SK-MEL-5 (cell line): ENCODE measurements at regions not wholly inside any gene's neighbourhood (a gene's known extent, or its start where the extent isn't known, plus 50 kb on each side); places are given as distances from the start of the nearest gene placed in this dataset.

ENCODE experiments used
- DNase-seq: peaks from one replicate; pipeline ENCODE4 v3.0.0-alpha.2; 2016; ENCODE audit warnings: low read depth, low spot score
- in situ Hi-C: cut with HindIII; loops from 2 replicates; pipeline ENCODE4 v1.10.0; 2016; ENCODE audit warnings: low sequenced_read_pairs, high pct_unique_total_duplicates, low pct_unique_long_range_greater_than_20kb

GRCh38 chr14:58816416-58817115 lies 178.8 kb downstream of the DACT1 start:
- in situ Hi-C loops = no loop called here
- peak; percentile 59 for DNase-seq

DNA sequence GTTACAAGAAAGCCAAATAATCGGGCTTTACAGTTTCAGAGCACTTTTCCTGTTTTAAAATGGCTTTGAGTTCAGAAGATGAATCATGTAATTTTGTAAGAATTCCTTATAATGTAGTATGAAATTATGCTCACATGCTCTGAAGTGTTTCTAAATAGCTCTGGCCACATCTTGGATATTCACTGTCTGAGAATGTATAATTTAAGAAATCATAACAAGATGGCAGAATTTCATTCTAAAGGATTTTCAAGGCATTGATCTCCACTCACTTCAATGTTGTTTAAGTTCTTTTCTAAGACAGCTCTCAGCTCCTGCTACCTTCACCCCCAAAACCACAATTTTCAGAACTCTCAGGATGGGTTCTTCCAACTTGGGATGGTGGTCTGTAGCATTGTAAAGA lies 180.1 kb downstream of the DACT1 start:
- in situ Hi-C loops = no loop called here

DNA sequence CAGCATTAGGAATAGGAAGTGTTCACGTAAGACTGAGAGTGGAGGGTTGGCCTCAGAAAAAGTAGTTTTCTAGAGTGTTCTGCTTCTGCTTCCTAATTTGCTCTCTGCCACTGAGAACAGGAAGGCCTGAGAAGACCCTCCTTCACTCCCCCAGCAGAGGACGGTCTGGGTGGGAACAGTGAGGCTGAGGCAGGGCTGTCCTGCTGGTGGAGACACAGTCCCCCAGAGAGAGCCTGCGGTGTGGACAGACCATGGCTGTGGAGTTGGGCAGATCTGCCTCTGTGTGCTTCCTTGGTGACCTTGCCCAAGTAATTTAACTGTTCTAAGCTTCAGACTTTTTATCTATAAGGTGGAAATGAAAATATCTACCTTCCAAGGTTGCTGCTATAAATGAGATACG lies 182.3 kb downstream of the DACT1 start:
- in situ Hi-C loops = no loop called here
- no peak for DNase-seq

More for the DNA sequence above, 180.1 kb downstream of the DACT1 start:
- no peak for DNase-seq

DNA sequence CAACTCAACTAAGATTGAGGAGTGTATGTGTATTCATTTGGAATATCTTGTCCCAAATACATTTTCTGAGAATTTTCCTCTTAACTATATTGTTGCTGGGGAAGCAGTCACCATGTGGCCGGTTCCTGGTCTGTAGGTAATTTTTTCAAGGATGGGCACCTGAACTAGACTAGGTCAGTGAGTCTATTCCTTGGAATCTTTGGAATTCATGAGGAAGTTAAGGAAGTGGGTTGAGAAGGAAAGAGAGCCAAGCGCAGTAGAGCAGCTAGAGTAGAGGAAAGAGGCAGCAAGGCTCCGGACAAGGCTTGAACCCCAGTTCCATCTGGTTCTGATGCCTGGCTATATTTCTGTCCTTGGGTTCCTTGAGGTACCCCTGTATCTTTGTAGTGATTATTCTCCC lies 183.7 kb downstream of the DACT1 start:
- in situ Hi-C loops = no loop called here
- DNase-seq = no peak

DNA sequence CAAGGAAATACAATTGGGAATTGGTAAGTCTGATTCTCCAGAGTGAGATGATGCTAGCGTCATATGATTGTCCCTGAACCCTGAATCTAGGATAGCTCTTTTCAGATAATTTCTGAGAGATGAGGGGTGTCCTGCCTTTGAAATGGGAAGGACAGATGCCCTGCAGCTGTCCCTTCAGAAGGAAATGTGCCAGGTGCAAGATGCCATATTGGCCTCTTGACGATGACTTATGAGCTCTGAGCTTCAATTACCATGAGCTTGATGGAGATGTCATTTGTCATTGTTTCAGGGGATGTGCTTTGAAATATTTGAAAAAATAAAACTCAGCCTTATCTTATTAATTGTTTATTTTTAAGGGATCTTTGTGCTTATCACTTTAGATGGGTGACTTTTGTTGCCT lies 185.1 kb downstream of the DACT1 start:
- in situ Hi-C loops = no loop called here

DNA sequence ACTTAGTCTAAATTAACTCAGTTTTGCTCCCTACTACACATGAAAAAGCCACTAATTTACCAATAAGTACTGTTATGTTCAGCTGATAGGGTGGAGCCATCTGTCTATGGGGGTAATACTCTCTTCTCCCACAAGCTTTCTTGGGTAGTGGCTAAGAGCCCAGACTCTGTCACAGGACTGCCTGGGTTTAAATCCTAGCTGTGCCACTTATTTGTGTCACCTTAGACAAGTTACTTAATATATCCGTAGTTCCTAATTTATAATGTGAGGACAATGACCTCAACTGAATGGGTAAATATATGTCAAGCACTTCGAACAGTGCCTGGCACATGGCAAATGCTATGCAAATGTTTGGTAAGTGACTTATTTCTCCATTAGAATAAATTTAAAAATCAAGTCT lies 185.6 kb downstream of the DACT1 start:
- in situ Hi-C loops = no loop called here
- DNase-seq = no peak

More for the DNA sequence above, 185.1 kb downstream of the DACT1 start:
- no peak for DNase-seq

DNA sequence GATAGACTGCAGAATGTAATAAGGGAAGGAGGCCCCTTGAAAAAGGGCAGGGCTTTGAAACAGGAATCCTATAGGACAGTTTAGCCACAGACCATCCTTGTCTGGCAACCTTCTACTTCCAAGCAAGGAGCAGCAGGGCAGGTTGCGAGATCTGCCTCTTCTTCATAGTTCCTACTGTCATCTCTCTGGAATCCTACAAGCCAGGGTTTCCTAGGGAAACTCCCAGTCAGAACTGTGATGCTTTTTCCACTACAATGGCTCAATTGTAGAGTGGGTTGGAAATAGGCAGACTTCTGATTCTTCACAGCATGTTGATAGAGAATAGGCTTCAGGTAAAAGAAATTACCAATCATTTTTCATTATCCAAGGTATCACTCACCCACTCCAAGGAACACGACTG lies 186.3 kb downstream of the DACT1 start:
- no peak for DNase-seq
- in situ Hi-C loops = no loop called here

DNA sequence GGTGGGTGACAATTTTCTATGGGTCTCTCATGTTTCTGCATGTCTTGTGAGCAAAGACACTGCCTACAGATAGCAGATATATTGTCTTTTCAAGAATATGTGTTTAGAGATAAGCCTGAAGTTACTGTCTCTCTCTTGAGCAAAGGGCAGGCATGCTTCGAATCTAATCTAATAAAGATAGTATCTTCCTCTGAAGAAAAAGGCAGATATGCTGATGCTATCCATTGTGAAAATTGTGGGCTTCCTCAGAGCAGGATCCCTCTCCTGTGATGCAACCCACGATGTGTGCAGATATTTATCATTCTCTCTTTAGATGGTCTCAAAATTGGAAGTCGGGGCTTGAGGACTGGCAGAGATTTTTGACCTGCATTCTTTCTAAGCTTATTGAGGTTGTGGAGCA lies 187.0 kb downstream of the DACT1 start:
- in situ Hi-C loops = no loop called here
- DNase-seq = no peak

GRCh38 chr14:58825606-58826005 lies 187.8 kb downstream of the DACT1 start:
- no peak for DNase-seq
- in situ Hi-C loops = no loop called here

DNA sequence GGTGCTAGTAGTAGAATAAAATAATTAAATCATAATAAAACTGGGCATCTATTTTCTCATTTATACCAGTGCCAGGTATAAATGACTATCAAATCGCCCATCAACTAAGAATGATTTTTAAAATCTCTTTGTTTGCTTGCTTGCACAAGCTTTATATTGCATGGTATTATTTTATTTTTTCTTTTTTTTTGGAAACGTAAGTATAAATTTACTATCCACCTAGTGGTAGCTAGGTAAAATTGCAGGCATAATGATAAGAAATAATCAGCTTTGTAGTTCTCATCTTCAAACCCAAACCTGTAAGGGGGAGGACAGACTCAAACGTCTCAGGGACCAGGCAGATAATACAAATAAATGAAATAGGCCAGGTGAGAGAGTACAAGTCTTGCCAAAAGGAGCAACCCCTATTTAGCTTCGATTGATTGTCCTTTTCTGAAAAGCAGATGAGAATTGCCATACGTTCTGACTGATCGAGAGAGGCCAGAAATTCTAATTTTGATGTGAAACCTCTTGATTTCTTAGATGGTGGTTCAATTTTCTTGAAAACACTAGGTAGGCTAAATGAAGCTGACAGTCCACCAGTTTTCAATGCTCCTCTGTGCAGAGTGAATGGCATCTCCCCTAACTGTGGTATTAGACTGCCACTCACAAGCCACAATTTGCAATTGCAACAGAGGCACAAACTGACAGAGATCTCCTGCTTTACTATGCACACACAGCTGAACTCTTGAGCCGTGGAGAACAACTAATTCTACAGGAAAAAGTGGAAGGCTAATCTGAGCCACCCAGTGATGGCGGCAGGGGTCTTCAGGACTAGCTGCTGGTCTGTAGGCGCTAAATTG lies 189.3 kb downstream of the DACT1 start:
- in situ Hi-C loops = no loop called here
- DNase-seq = no peak

DNA sequence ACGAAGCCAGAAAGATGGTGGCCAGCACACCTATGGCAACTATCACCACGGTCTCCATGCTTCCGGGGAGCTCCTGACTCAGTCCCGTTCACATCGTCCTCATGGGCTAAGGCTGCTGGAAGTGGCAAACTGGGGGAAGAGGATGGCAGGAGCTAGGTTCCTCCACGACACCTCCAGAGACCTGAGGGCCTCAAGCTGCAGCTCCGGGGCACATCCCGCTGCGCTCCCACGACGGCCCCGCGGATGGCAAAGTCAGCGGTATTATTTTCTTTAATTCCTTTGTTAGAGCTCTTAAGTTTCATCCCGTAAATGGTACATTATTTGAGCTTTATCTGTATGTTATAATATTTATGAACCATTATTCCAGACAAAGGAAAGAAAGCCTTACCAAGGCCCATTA lies 190.5 kb downstream of the DACT1 start:
- in situ Hi-C loops = no loop called here
- no peak for DNase-seq

DNA sequence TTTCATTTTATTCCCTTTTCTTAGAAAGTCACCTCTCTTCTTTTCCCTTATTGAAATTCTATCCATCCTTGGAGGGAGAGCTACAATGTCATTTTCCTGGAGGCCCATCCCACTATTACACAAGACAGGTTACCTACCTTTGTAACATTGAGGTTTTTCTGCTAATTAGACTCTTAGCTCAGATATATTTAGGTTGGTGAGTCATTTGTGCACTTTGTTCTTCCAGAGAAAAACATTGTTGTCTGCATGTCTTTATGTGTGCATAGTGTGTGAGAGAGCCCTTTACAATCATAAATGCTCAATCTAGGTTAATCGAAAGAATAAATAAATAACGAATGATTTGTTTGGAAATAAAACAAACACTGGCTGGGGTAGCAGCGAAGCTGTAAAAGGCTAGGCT lies 191.8 kb downstream of the DACT1 start:
- in situ Hi-C loops = no loop called here
- DNase-seq = no peak

DNA sequence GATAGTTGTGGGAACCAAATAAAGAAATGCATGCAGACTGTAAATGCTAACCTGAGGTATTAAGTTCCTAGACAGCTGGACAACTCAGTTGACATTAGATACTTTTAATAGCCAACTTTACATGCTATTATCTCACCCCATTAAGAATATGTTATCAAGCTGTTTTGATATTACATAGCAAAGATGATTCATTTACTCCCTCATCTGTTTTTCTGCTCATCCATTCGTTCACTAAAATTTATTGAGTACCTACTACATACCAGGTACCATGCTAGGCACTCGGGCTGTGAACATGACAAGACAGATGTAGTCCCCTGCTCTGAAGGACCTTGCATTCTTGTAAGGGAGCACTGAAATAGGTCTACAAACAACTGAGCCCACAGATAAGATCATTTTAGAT lies 192.4 kb downstream of the DACT1 start:
- no peak for DNase-seq
- in situ Hi-C loops = no loop called here

DNA sequence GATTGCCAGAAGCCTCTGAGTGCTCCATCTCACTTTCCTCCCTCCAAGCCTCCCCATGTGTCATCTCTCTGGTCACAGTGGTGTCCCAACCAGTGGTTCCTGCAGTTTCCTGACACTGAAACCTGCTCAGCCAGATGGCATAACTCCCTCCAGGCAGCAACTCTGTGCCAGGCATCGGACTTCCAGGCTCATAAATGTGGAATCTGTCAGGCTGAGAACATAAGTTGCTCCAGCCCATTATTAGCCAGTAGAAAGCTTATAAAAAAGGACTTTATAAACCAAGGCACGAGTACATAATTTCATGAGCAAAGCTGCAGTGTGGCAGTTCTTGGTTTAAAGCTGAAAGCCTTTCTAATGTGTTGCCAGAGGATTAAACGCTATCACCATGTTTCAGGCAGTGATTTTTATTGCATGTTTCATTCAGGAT lies 194.3 kb downstream of the DACT1 start:
- DNase-seq = no peak
- in situ Hi-C loops = no loop called here

- DNase-seq = no peak
- in situ Hi-C loops = no loop called here
These were observed 196.0 kb downstream of the DACT1 start for GRCh38 chr14:58833634-58834378.

GRCh38 chr14:58836303-58836974 lies 198.7 kb downstream of the DACT1 start:
- no peak for DNase-seq
- in situ Hi-C loops = no loop called here

DNA sequence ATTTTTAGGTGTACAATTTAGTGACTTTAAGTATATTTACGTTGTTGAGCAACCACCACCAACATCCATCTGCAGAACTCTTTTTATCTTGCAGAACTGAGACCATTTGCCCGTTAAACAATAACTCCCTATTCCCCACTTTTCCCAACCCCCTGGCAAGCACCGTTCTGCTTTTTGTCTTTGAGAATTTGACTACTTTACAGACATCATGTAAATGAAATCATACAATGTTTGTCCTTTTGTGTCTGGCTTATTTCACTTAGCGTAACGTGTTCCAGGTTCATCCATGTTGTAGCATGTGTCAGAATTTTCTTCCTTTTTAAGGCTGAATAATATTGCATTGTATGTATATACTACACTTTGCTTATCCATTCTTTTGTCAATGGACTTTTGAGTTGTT lies 201.5 kb downstream of the DACT1 start:
- in situ Hi-C loops = no loop called here
- DNase-seq = no peak

DNA sequence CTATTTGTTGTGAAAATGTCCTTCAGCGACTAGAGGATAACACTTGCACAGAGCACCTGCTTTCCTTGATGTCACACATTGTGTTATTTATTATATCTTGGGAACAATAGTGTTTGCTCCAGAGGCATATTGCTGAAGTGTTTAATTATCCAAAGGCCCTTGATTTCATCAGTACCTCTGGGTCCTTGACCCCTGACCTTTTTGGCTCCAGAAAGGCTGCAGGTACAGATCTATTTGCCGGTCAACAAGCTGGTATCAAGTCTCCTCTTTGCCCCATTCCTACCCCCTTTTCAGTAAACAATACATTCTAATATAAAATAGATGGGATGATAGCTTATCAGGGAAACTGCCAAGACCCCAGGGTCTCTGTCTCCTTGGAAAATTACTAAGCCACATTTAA lies 206.8 kb downstream of the DACT1 start:
- in situ Hi-C loops = no loop called here
- no peak for DNase-seq
